ENCODE measurements at regions not wholly inside any gene's neighbourhood (a gene's known extent, or its start where the extent isn't known, plus 50 kb on each side); places are given as distances from the start of the nearest gene placed in this dataset.
"Not testable (repeated sequence)": the region's sequence is repeated elsewhere in the genome, so short reads cannot be mapped to it uniquely, and the experiment has no call there.

- H3K4me2 ChIP-seq (ENCODE audit: insufficient read depth, low read length), result no peak overlapping the region
- H2AFZ ChIP-seq (ENCODE audit: low read depth, low read length), result no peak overlapping the region
- DNase-seq (no peak), ATAC-seq (ENCODE audit: insufficient read depth, low read depth) (no peak)
- no peak overlapping the region for H3K27ac ChIP-seq (ENCODE audit: low read length)
- no peaks in the 10 kb centered on the region for H3K9me3 ChIP-seq (ENCODE audit: insufficient read depth, low read length, severe bottlenecking)
- no peaks in the 10 kb centered on the region for H3K79me2 ChIP-seq (ENCODE audit: insufficient read depth, low read length)
- H4K20me1 ChIP-seq (ENCODE audit: insufficient read depth, low read length), result no peaks in the 10 kb centered on the region
- H3K4me3 ChIP-seq (ENCODE audit: low read depth in 1 of 2, low read length in 2 of 2), result no peak overlapping the region
- TF ChIP-seq EZH2 (IDR thresholded peaks at IDR 0.05; ENCODE audit: borderline replicate concordance, low read depth, low read length, severe bottlenecking), result no peak
- no peak for TF ChIP-seq CTCF (IDR thresholded peaks at IDR 0.05; ENCODE audit: borderline replicate concordance, extremely low read depth, low read length, poor library complexity, severe bottlenecking)
- no peaks in the 10 kb centered on the region for H3K27me3 ChIP-seq (ENCODE audit: insufficient read depth, low read length, poor library complexity)
- no peaks in the 10 kb centered on the region for H3K4me1 ChIP-seq (ENCODE audit: insufficient read depth, low read length)
- no peak overlapping the region for H3K9ac ChIP-seq (ENCODE audit: low read depth, low read length)
- no peaks in the 10 kb centered on the region for H3K36me3 ChIP-seq (ENCODE audit: insufficient read depth, low read length)
These were observed 259.6 kb upstream of the CTNNB1 start for GRCh38 chr3:40939741-40940130.

GRCh38 chr3:40940651-40941050 is 258.7 kb upstream of the CTNNB1 start:
- ATAC-seq (ENCODE audit: insufficient read depth, low read depth) (no peak), DNase-seq (no peak)
- Histone ChIP-seq H3K27ac (ENCODE audit: low read length) (no peak overlapping the region), H2AFZ (ENCODE audit: low read depth, low read length) (no peak overlapping the region), H3K9ac (ENCODE audit: low read depth, low read length) (no peak overlapping the region), H3K36me3 (ENCODE audit: insufficient read depth, low read length) (no peaks in the 10 kb centered on the region), H3K27me3 (ENCODE audit: insufficient read depth, low read length, poor library complexity) (no peaks in the 10 kb centered on the region), H3K4me2 (ENCODE audit: insufficient read depth, low read length) (no peak overlapping the region), H3K9me3 (ENCODE audit: insufficient read depth, low read length, severe bottlenecking) (no peaks in the 10 kb centered on the region), H3K4me3 (ENCODE audit: low read depth in 1 of 2, low read length in 2 of 2) (no peak overlapping the region), H3K79me2 (ENCODE audit: insufficient read depth, low read length) (no peaks in the 10 kb centered on the region), H3K4me1 (ENCODE audit: insufficient read depth, low read length) (no peaks in the 10 kb centered on the region), H4K20me1 (ENCODE audit: insufficient read depth, low read length) (no peaks in the 10 kb centered on the region)
- no peak for TF ChIP-seq CTCF (IDR thresholded peaks at IDR 0.05; ENCODE audit: borderline replicate concordance, extremely low read depth, low read length, poor library complexity, severe bottlenecking)

- DNase-seq; H3K4me2 ChIP-seq (ENCODE audit: insufficient read depth, low read length); ATAC-seq (ENCODE audit: insufficient read depth, low read depth); H3K4me1 ChIP-seq (ENCODE audit: insufficient read depth, low read length); H3K9ac ChIP-seq (ENCODE audit: low read depth, low read length); H4K20me1 ChIP-seq (ENCODE audit: insufficient read depth, low read length); H2AFZ ChIP-seq (ENCODE audit: low read depth, low read length); H3K4me3 ChIP-seq (ENCODE audit: low read depth in 1 of 2, low read length in 2 of 2); H3K27me3 ChIP-seq (ENCODE audit: insufficient read depth, low read length, poor library complexity); H3K27ac ChIP-seq (ENCODE audit: low read length); H3K79me2 ChIP-seq (ENCODE audit: insufficient read depth, low read length); H3K36me3 ChIP-seq (ENCODE audit: insufficient read depth, low read length); H3K9me3 ChIP-seq (ENCODE audit: insufficient read depth, low read length, severe bottlenecking): not testable (repeated sequence)
These were observed 252.3 kb upstream of the CTNNB1 start for GRCh38 chr3:40947022-40947421.

GRCh38 chr3:40949347-40949746 is 250.0 kb upstream of the CTNNB1 start:
- H3K27me3 ChIP-seq (ENCODE audit: insufficient read depth, low read length, poor library complexity); H3K36me3 ChIP-seq (ENCODE audit: insufficient read depth, low read length); DNase-seq; H3K4me1 ChIP-seq (ENCODE audit: insufficient read depth, low read length); ATAC-seq (ENCODE audit: insufficient read depth, low read depth); H2AFZ ChIP-seq (ENCODE audit: low read depth, low read length); H3K9ac ChIP-seq (ENCODE audit: low read depth, low read length); H3K4me2 ChIP-seq (ENCODE audit: insufficient read depth, low read length); H4K20me1 ChIP-seq (ENCODE audit: insufficient read depth, low read length); H3K27ac ChIP-seq (ENCODE audit: low read length); H3K9me3 ChIP-seq (ENCODE audit: insufficient read depth, low read length, severe bottlenecking); H3K79me2 ChIP-seq (ENCODE audit: insufficient read depth, low read length); H3K4me3 ChIP-seq (ENCODE audit: low read depth in 1 of 2, low read length in 2 of 2): not testable (repeated sequence)

- no peaks in the 10 kb centered on the region for H3K79me2 ChIP-seq (ENCODE audit: insufficient read depth, low read length)
- no peak for ATAC-seq (ENCODE audit: insufficient read depth, low read depth)
- H3K9ac ChIP-seq (ENCODE audit: low read depth, low read length), result no peak overlapping the region
- H4K20me1 ChIP-seq (ENCODE audit: insufficient read depth, low read length), result no peaks in the 10 kb centered on the region
- no peak overlapping the region for H3K4me3 ChIP-seq (ENCODE audit: low read depth in 1 of 2, low read length in 2 of 2)
- DNase-seq, result no peak
- H3K4me1 ChIP-seq (ENCODE audit: insufficient read depth, low read length), result no peaks in the 10 kb centered on the region
- H3K36me3 ChIP-seq (ENCODE audit: insufficient read depth, low read length), result no peaks in the 10 kb centered on the region
- H3K4me2 ChIP-seq (ENCODE audit: insufficient read depth, low read length), result no peak overlapping the region
- H2AFZ ChIP-seq (ENCODE audit: low read depth, low read length), result no peak overlapping the region
- H3K27me3 ChIP-seq (ENCODE audit: insufficient read depth, low read length, poor library complexity), result no peaks in the 10 kb centered on the region
- no peak overlapping the region for H3K27ac ChIP-seq (ENCODE audit: low read length)
- TF ChIP-seq CTCF (IDR thresholded peaks at IDR 0.05; ENCODE audit: borderline replicate concordance, extremely low read depth, low read length, poor library complexity, severe bottlenecking) (no peak), EZH2 (IDR thresholded peaks at IDR 0.05; ENCODE audit: borderline replicate concordance, low read depth, low read length, severe bottlenecking) (no peak)
- peaks cover 6% of the 10 kb centered on the region for H3K9me3 ChIP-seq (ENCODE audit: insufficient read depth, low read length, severe bottlenecking)
These were observed 247.7 kb upstream of the CTNNB1 start for GRCh38 chr3:40951636-40952035.

Measured in DND-41 (cell line).